Stimulated activated CD4-positive, alpha-beta T cell treated with anti-CD3 and anti-CD28 coated beads, Interleukin-4, amount 100 ng/mL, for 1 hour (primary cell): ENCODE measurements at regions not wholly inside any gene's neighbourhood (a gene's known extent, or its start where the extent isn't known, plus 50 kb on each side); places are given as distances from the start of the nearest gene placed in this dataset.
"Not testable (repeated sequence)": the region's sequence is repeated elsewhere in the genome, so short reads cannot be mapped to it uniquely, and the experiment has no call there.

Source experiments
- DNase-seq: peaks from one replicate; pipeline ENCODE4 v3.0.0-alpha.2; 2020

GRCh38 chr1:234855851-234856250 is 245.9 kb upstream of the IRF2BP2 start:
- no peak for DNase-seq

- no peak for DNase-seq
Measured at GRCh38 chr1:234854645-234855039, 244.7 kb upstream of the IRF2BP2 start.

GRCh38 chr1:234853906-234854644 is 244.1 kb upstream of the IRF2BP2 start:
- no peak for DNase-seq

- DNase-seq = no peak
Measured at GRCh38 chr1:234852659-234853058, 242.7 kb upstream of the IRF2BP2 start.

- no peak for DNase-seq
Measured at GRCh38 chr1:234851450-234852438, 241.8 kb upstream of the IRF2BP2 start.

- no peak for DNase-seq
Measured at GRCh38 chr1:234849832-234850231, 239.9 kb upstream of the IRF2BP2 start.

GRCh38 chr1:234848972-234849649 is 239.1 kb upstream of the IRF2BP2 start:
- DNase-seq = no peak

- not testable (repeated sequence) for DNase-seq
Measured at GRCh38 chr1:234846813-234847212, 236.8 kb upstream of the IRF2BP2 start.

- no peak for DNase-seq
Measured at GRCh38 chr1:234845836-234846235, 235.9 kb upstream of the IRF2BP2 start.

GRCh38 chr1:234845097-234845660 is 235.2 kb upstream of the IRF2BP2 start:
- peak; percentile 14 for DNase-seq

GRCh38 chr1:234844479-234845031 is 234.6 kb upstream of the IRF2BP2 start:
- no peak for DNase-seq

- no peak for DNase-seq
Measured at GRCh38 chr1:234843946-234844345, 234.0 kb upstream of the IRF2BP2 start.

GRCh38 chr1:234842726-234843641 is 233.0 kb upstream of the IRF2BP2 start:
- DNase-seq = peak; percentile 76

GRCh38 chr1:234841710-234842231 is 231.8 kb upstream of the IRF2BP2 start:
- DNase-seq = no peak

- no peak for DNase-seq
Measured at GRCh38 chr1:234841281-234841680, 231.3 kb upstream of the IRF2BP2 start.

GRCh38 chr1:234840843-234841242 is 230.9 kb upstream of the IRF2BP2 start:
- no peak for DNase-seq

GRCh38 chr1:234840253-234840652 is 230.3 kb upstream of the IRF2BP2 start:
- no peak for DNase-seq

- no peak for DNase-seq
Measured at GRCh38 chr1:234839663-234840062, 229.7 kb upstream of the IRF2BP2 start.

GRCh38 chr1:234838820-234839219 is 228.8 kb upstream of the IRF2BP2 start:
- DNase-seq = no peak

GRCh38 chr1:234838182-234838581 is 228.2 kb upstream of the IRF2BP2 start:
- DNase-seq = no peak

GRCh38 chr1:234837713-234838112 is 227.7 kb upstream of the IRF2BP2 start:
- DNase-seq = no peak
